GM18520 (cell line): ENCODE measurements at regions not wholly inside any gene's neighbourhood (a gene's known extent, or its start where the extent isn't known, plus 50 kb on each side); places are given as distances from the start of the nearest gene placed in this dataset.
"Not testable (repeated sequence)": the region's sequence is repeated elsewhere in the genome, so short reads cannot be mapped to it uniquely, and the experiment has no call there.

Source experiments
- ATAC-seq: cut with Tn5 transposase; IDR thresholded peaks from one replicate; pipeline ENCODE4 v1.9.1; 2021; ENCODE audit not compliant: unreplicated experiment

GRCh38 chr11:112613051-112613972 is 347.9 kb upstream of the NCAM1 start:
- ATAC-seq, result no peak

GRCh38 chr11:112614605-112615004 is 346.6 kb upstream of the NCAM1 start:
- ATAC-seq, result no peak

GRCh38 chr11:112615238-112615637 is 346.0 kb upstream of the NCAM1 start:
- ATAC-seq, result no peak

DNA sequence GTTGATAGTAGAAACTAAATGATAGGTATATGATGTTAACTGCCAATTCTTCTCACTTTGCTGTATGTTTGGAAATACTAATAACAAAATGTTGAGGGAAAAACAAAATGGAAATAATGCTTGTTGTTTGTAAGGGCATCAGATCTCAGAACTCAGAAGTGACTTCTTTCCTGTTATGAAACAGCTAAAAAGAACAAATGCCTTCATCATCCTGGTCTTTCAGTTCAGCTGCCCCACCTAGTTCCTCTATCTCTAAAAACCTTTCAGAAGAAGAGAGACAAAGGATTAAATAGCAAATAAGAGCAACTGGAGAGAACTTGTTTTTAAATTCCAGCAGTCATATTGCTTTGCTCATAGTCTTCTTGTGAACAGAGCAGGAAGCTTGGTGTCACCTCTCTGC is 345.3 kb upstream of the NCAM1 start:
- ATAC-seq, result no peak

GRCh38 chr11:112616327-112617097 is 344.7 kb upstream of the NCAM1 start:
- ATAC-seq, result no peak

DNA sequence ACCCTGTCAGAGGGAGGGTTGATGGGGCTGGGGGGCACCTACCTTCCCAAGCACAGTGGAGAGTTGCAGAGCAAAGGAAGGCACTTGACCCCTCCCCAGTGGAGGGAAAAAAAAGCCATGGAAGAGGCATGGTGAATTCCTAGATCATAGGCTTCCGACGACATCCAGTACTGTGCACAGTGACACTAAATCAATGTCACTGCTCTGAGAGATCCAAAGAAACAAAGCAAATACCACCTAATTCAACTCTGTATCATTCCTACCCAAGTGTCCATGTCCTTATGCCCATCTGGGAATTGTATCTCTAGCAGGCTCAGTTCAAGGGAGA is 344.2 kb upstream of the NCAM1 start:
- no peak for ATAC-seq

GRCh38 chr11:112617977-112618826 is 343.0 kb upstream of the NCAM1 start:
- ATAC-seq, result no peak

DNA sequence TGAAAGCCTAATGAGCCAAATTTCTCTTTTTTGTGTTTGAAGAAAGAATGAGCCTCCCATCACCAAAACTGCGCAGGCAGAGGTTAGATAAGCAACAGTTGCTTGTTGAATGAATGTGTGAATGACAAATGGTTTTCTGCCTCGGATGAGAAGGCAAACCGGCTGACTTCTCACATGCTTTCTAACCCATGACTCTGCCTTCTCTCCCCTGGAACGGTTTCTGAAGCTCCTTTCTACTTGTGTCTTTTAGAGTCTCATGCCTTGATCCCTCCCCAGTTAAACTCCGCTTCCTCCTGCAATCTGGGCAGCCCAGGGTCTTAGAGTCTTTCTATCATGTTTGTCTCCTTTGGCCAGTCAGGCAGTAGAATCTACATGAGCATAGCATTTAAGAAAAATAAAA is 342.1 kb upstream of the NCAM1 start:
- ATAC-seq, result no peak

DNA sequence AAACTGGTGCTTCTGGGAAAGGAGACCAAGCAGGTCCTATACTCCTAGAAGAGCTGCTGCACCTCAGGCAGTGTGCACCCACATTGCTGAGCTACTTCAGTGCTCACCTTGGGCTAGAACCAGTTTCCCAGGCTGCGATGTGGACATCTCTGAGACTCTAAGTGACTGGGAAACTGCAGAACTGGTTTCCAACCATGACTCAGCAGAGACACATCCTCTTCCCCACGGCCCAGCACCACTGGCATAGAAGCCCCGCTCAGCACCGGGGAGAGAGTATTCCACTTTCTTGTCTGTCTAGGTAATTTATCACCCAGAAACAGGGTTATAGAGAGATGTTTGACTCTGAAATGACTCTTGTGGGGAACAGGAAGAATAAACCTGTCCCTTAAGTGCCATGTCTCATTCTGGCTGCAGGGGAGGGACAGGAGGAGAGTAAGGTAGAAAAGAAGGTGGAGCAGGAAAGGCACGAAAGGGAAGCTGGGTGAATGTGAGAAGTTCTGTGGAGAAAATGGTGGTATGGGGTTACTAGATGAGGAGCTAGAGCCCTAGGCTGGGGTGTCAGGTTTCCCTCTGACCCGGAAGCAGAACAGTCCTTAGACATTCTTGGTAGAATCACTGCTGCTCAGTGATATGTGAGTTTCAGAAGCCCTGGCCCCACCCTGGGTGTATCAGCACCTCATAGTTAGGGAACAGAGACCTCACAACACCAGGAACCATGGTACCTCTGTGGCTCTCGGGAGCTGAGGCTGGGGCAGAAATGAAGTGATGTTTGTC is 340.4 kb upstream of the NCAM1 start:
- ATAC-seq, result no peak

DNA sequence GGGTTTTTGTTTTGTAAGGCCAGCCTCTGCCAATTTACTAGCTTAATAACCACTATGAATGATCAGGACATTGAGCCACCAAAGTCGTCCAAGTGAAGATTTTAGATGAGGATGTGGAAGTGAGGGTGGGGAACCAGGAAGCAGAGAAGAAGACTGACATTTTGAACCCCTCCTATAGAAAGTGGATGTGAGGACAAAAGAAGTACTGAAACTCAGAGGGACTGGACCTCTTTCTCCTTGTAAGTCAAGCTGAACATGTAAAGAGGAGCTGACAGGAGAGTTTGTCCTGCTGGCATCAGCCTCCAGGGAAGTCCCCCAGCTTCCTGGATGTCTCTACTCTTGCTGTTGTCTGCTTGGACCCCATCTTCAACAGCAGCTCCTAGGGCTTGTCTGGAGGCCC is 338.2 kb upstream of the NCAM1 start:
- no peak for ATAC-seq

DNA sequence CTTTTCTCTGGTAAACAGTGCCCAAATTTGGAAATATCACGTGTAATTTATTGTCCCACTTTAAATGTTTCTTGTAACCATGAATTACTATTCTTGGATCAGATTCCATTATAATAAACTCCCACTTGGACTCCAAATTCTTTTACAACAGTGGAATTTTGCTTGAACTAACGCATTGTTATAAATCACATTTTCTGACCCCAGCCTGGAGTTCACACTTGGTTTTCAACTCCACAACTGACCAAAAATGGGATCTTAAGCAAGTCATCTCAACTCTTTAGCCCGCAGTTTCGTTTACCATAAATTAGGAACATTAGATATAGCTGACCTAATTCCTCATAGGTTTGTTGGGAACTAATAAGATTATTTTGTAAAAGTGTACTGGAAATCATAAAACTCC is 336.8 kb upstream of the NCAM1 start:
- no peak for ATAC-seq

DNA sequence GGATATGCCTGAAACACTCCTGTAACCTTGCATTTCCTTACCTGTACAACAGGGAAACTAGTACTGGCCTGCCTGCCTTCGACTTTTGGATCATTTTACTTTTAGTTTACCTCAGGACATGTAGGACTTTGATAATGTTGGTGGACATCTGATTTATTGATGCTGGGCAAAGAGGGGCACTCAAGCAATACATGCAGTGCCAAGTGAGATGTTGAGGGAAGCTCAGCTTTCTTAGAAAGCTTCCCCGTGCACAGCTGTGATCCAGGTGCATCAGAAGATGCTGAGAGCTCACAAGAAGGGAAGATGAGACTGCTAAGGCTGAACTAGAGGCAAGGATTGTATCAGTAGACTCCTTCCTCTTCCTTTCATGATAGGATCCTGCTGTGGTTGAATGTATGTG is 336.2 kb upstream of the NCAM1 start:
- ATAC-seq, result not testable (repeated sequence)

- no peak for ATAC-seq
Measured at GRCh38 chr11:112625814-112626213, 335.4 kb upstream of the NCAM1 start.

DNA sequence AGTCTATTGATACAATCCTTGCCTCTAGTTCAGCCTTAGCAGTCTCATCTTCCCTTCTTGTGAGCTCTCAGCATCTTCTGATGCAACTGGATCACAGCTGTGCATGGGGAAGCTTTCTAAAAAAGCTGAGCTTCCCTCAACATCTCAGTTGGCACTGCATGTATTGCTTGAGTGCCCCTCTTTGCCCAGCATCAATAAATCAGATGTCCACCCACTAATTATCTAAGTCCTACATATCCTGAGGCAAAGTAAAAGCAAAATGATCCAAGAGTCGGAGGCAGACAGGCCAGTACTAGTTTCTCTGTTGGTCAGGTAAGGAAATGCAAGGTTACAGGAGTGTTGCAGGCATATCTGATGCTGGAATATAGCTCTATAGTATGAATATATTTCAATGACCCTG is 334.5 kb upstream of the NCAM1 start:
- ATAC-seq, result no peak

GRCh38 chr11:112627588-112628045 is 333.6 kb upstream of the NCAM1 start:
- ATAC-seq, result peak; percentile 55

- no peak for ATAC-seq
Measured at GRCh38 chr11:112628676-112629075, 332.5 kb upstream of the NCAM1 start.

DNA sequence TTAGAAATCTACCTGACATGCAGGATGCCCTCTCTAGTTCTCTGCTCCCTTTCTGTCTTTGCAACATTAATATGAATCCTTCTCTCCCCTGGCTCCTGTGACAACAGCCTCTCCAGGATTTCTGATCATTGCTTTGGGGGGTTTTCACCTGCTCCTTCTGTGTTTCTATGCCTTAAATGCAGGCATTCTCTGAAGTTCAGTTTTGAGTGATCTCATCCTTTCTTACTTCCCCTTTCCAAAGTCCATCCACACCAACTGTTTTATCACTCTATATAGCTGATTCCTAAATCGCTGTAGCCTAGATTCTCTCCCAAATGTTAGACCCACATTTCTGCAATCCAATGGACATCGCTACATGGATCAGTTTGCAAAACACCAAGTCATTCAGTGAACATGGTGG is 330.7 kb upstream of the NCAM1 start:
- ATAC-seq, result no peak

DNA sequence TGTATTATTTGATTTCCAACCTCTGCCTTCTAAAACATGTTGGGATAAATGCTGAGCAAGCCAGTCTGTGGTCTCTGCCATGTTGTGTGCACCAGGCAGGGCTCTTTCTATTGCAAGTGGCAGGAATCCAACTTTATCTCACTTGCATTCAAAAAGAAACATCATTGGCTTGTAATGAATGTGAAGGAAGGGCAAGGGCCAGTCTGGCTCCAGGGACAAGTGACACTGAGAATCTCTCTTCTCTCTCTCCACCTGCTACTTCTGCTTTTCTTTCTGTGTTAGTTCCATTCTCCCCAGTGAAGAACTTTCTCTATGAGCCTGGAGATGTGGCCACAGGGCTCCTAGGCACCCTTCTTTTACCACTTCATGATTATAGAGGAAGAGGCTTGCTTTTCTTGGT is 329.9 kb upstream of the NCAM1 start:
- no peak for ATAC-seq

GRCh38 chr11:112632866-112633505 is 328.2 kb upstream of the NCAM1 start:
- no peak for ATAC-seq

GRCh38 chr11:112634551-112634950 is 326.7 kb upstream of the NCAM1 start:
- no peak for ATAC-seq
